C1 segment of cervical spinal cord (tissue), 14 donors: ENCODE measurements at regions not wholly inside any gene's neighbourhood (a gene's known extent, or its start where the extent isn't known, plus 50 kb on each side); places are given as distances from the start of the nearest gene placed in this dataset.
"Not testable (repeated sequence)": the region's sequence is repeated elsewhere in the genome, so short reads cannot be mapped to it uniquely, and the experiment has no call there.

Source experiments
- DNase-seq, 14 donors: peaks; one replicate each; lab custom pipeline; 2025; lab: John Stamatoyannopoulos, UW

DNA sequence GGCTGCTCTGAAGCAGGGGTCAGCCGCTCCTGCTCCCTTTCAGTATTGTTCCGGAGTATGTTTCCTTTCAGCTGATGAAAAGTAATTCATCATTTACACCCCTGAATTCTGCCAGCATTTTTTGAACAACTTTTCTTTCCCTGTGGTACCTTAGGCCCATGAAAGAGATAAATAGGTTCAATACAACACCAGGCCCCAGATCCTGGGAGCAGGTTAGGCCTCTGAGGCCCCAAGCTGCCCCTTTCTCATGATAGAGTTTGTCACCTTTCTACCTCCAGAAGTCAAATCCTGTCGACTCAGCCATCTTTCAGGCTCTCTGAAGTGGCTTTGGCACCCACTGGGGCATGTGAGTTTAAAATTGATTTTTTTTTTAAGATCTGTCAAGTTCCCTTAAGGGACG, 1415.1 kb upstream of the ZEB2 start:
- no peak for DNase-seq

GRCh38 chr2:145931781-145932395, 1412.0 kb upstream of the ZEB2 start:
- no peak for DNase-seq

DNA sequence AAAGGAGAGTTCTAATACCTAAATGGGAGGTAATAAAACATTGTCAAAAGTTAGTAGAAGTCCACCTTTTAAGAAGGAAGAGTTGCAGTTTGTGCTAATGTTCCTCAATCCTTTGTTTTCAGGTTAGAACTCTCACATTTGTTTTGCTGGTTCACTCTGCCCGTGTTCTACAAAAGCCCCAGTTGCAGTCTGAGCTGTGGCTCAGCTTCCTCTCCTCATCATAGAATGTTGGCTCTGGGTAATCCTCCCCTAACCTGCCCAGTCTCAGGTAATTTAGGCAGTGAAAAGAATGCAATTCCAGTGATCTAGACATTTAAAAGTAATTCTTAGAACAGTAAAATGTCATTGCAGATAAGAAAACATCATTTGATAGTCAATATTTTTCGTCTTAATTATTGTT, 1410.4 kb upstream of the ZEB2 start:
- no peak for DNase-seq

DNA sequence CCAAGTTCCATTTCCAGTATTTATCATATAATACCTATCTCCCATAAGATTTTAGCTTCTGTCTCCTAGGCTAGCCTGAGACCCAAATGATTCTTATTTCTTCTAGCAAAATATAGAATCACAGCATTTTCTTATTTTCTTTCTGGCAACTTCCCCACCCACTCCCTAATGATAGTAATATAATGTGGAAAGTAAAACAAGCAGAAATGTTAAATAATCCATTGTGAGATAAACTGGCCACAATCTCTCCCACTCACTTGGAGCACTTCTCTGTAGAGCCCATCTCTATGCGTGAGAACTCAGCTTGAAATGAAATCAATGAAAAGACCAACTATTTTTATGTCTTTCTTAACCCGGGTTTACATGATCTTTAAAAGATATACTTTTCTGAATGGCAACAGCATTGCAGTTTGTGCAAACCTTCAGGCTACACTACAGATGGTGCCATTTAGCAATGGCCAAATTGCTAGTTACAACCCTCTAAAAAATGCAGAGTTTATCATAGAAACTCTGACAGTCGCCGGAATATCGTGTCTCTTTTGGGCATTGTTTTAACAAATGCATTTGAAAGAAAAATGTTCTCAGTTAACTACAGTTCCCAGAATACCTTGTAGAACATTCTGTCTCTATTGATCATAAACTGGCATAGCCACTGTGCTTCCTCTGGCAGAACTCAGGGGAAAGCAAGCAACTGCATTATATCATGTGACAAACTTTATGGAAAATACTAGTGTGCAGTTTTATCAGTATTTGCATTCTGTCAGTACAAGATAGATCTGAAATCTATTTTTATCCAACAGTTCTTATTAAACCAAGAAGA, 1407.4 kb upstream of the ZEB2 start:
- no peak for DNase-seq

DNA sequence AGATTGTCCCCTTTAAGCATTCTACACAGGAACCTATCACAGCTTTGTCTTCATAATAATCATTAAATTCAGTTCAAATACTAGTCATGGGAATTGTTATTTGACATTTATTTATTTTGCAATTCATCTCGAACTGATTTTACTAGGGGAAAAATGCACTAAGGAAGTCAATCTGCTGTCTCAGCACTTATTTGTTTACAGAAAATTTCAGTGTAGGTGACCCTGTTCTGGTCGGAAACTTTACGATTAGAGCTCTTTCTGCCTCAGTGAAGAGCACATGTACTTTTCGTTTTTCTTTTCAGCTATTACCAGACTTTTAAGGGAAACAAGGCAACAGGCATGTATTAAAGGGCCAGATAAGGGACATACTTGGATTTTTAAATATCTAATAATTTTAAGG, 1405.7 kb upstream of the ZEB2 start:
- DNase-seq, result no peak

DNA sequence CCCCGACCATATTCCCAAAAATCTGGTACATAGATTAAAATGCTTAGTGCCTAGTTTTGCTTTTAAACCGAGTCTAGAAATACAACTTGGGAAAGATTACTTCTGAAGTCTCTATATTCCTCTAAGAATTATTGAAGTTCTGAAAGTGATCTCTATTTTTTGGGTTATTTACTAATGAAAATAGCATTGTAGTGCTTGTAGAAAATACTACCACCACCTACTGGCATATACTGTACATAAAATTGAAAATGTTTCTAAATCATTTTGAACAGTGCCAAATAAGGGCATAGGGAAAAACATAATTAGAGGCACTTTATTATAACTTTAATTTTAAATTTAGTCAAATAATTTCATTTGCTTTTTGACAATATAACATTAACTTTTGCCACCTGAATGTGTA, 1399.6 kb upstream of the ZEB2 start:
- DNase-seq, result no peak

DNA sequence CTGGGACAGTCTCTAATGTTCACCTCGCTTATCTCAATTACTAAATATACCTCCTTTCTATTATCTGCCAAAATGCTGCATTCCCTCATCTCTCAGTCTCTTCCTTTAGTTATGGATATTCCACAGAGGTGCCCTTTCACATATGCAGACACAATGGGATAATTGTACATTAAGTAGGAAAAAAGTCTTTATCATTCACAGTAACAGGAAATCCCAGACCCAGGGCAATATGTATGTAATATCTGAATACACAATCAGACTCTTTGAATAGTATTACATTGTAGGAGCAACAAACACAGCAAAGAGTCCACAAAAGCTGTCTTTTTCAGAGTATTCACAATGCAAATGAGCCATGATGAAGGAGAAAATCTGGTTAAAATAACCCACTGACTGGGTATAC, 1399.0 kb upstream of the ZEB2 start:
- DNase-seq, result no peak

- DNase-seq, result no peak
These were observed 1396.9 kb upstream of the ZEB2 start for GRCh38 chr2:145916799-145917198.

GRCh38 chr2:145914716-145915115, 1394.8 kb upstream of the ZEB2 start:
- no peak for DNase-seq

DNA sequence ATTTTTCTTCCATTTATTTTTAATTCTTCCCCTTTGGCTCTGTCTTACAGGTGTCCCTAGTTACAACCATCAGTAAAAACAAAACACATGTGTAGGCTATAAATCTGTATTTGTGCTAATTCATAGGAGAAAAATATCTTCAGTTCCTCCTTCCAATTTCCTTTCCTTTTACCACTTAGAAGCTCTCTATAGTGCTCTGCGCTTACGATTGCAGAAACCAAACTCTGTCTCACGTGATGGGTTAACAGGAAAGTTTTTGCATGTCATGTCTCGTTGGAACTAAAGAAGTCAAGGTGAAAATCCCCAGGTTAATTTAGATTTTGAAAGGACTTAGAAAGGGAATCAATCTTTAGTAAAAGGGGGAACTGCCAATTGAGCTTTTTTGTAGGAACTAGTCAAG, 1390.5 kb upstream of the ZEB2 start:
- DNase-seq, result no peak

GRCh38 chr2:145909766-145910165, 1389.8 kb upstream of the ZEB2 start:
- DNase-seq, result no peak

DNA sequence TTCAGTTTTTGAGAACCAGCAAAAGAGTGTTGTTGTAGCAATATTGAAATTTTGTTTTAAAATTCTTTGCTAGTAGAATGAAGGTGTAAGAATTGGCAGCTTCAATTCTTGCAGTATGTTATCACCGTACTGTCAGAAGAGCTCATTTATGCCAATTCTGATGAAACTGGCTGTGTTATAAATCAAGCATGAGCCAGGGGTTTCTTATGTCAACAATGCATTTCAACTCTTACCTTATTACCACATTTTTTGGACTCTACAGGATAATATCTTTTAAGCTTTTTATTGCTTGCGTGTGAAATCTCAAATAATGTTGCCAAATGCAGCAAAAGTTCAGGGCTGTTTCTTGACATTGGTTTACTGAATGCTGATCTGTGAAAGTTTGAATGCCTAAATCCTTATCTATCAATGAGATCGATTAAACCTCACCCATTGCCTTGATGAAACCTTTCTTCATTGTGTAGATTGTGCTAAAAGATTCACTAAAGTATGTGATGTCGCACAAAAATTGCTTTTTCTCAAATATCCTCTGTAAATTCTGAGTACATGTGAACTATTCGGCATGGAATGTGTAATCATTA, 1389.3 kb upstream of the ZEB2 start:
- DNase-seq, result no peak

- DNase-seq, result no peak
These were observed 1386.4 kb upstream of the ZEB2 start for GRCh38 chr2:145906354-145906753.

DNA sequence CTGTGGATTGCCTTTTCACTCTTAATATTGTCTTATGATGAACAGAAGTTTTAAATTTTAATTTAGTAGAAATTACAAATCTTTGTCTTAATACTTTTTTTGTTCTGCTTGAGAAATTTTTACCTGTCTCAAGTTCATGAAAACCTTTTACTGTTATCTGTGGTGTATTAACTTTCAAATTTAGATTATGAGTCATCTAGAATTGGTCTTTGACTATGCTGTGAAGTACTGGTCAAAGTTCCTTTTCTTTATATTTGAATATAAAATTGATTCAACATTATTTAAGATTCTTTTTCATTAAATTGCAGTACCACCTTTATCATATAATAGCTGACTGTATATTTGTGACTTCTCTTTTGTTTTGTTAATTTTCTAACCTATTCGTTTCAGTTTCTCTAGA, 1385.5 kb upstream of the ZEB2 start:
- DNase-seq, result no peak

- no peak for DNase-seq
These were observed 1377.2 kb upstream of the ZEB2 start for GRCh38 chr2:145897151-145897550.

GRCh38 chr2:145887915-145888314, 1368.0 kb upstream of the ZEB2 start:
- no peak for DNase-seq

DNA sequence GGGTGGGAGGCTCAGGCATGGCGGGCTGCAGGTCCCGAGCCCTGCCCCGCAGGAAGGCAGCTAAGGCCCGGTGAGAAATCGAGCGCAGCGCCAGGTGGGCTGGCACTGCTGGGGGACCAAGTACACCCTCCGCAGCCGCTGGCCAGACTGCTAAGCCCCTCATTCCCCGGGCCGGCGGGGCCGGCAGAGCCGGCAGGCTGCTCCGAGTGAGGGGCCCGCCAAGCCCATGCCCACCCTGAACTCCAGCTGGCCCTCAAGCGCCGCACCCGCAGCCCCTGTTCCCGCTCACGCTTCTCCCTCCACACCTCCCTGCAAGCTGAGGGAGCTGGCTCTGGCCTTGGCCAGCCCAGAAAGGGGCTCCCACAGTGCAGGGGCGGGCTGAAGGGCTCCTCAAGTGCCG, 1361.1 kb upstream of the ZEB2 start:
- not testable (repeated sequence) for DNase-seq

DNA sequence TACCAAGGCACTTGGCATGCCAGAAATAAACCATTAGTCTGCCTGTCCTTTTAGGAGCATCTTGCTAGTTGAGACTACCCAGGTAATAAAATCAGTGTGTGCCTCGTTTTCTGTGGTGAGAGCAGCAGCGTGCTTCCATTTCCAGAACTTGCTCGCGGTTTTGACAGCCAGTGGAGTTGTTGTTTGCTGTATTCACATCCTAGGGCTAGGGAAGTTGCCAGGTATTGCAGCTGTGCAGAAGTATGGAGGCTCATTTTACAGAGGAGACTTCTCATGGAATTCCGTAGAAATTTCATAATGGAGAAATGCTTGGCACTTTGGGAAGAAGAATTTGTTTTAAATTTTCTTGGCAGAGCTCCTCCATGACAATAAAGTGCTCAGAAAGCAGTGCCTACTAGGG, 1355.1 kb upstream of the ZEB2 start:
- no peak for DNase-seq

DNA sequence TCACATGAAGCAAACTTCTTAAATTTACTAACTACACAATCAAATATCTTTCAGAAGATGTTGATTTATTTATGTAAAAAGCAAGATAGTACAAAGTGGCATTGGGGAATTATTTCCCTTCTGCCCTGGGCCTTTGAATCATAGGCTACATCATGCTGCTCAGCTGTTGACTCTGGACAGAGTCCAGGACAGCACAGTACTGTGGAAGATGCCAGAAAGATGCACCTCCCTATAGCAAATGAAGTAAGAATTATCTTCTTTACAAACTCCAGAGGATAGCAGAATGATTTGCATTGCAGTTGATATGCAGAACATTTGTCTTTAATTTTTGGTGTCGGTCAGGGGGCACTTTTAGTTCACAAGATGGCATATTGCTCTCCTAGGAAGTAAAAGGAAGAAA, 1354.5 kb upstream of the ZEB2 start:
- DNase-seq, result no peak

- DNase-seq, result no peak
These were observed 1344.6 kb upstream of the ZEB2 start for GRCh38 chr2:145864501-145864900.

GRCh38 chr2:145861940-145862339, 1342.0 kb upstream of the ZEB2 start:
- no peak for DNase-seq

GRCh38 chr2:145860083-145860482, 1340.2 kb upstream of the ZEB2 start:
- DNase-seq, result no peak

DNA sequence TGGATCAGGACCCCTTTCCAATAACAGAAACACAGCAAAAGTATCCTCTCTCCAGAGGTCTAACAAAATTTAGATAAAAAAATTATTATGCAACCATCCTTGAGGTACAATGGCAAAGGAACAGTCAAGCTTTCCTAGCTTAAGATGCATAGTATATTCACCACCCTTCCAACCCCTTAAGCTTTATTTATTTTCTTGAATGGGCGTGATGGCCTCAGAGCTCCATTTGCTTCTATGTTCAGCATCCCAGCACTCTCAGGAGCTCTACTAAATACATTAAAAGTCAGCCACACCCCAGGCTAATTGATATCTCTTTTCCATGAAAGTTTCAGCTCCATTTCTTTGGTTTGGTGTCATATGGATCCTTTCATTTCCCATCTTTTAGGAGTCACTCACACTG, 1335.2 kb upstream of the ZEB2 start:
- DNase-seq, result no peak
